GM23338 (cell line): ENCODE measurements at regions not wholly inside any gene's neighbourhood (a gene's known extent, or its start where the extent isn't known, plus 50 kb on each side); places are given as distances from the start of the nearest gene placed in this dataset.

Experiments used
- ATAC-seq: fragments of 200-7000 bp; cut with Tn5 transposase; 3 replicates; pipeline ENCODE4 v1.9.1; 2020
- DNase-seq: peaks from one replicate; pipeline ENCODE4 v3.0.0-alpha.2; 2015; ENCODE audit warnings: low spot score
- H2AFZ ChIP-seq: fragments of 200-600 bp; sonication (generic); 2 replicates; pipeline ENCODE4 v1.8.0; 2016; ENCODE audit warnings: antibody characterized with exemption, mild to moderate bottlenecking, moderate library complexity
- H3F3A ChIP-seq: fragments of 200-600 bp; sonication (generic); replicated peaks from 2 replicates; pipeline ENCODE4 v1.8.0; 2017; ENCODE audit warnings: antibody characterized with exemption, mixed run types, low read depth
- H3K27ac ChIP-seq: fragments of 200-600 bp; sonication (generic); 2 replicates; pipeline ENCODE4 v1.6.1; 2016; ENCODE audit warnings: low read depth
- H3K27me3 ChIP-seq: fragments of 200-600 bp; sonication (generic); 2 replicates; pipeline ENCODE4 v1.8.0; 2016; ENCODE audit warnings: mild to moderate bottlenecking, mixed run types, moderate library complexity; ENCODE audit not compliant: insufficient read depth
- H3K36me3 ChIP-seq: fragments of 200-600 bp; sonication (generic); 2 replicates; pipeline ENCODE4 v1.8.0; 2016; ENCODE audit warnings: mild to moderate bottlenecking; ENCODE audit not compliant: insufficient read depth
- H3K4me1 ChIP-seq: fragments of 200-600 bp; sonication (generic); 2 replicates; pipeline ENCODE4 v1.8.0; 2016; ENCODE audit warnings: mild to moderate bottlenecking, moderate library complexity; ENCODE audit not compliant: insufficient read depth
- H3K4me2 ChIP-seq: fragments of 200-600 bp; sonication (generic); 2 replicates; pipeline ENCODE4 v1.7.1; 2017; ENCODE audit warnings: mixed run types
- H3K4me3 ChIP-seq: fragments of 200-600 bp; sonication (generic); 2 replicates; pipeline ENCODE4 v1.6.1; 2016; ENCODE audit warnings: mixed run types
- H3K79me2 ChIP-seq: fragments of 200-600 bp; sonication (generic); replicated peaks from 2 replicates; pipeline ENCODE4 v1.8.0; 2017; ENCODE audit warnings: mild to moderate bottlenecking; ENCODE audit not compliant: insufficient read depth
- H3K9me2 ChIP-seq: fragments of 200-600 bp; sonication (generic); 2 replicates; pipeline ENCODE4 v1.8.0; 2017; ENCODE audit not compliant: insufficient read depth
- H4K20me1 ChIP-seq: fragments of 200-600 bp; sonication (generic); replicated peaks from 2 replicates; pipeline ENCODE4 v1.8.0; 2017; ENCODE audit warnings: mild to moderate bottlenecking; ENCODE audit not compliant: insufficient read depth
- H3K27ac Mint-ChIP-seq: 2 replicates; pipeline ENCODE4 v1.8.0; 2020; ENCODE audit warnings: inconsistent platforms, mild to moderate bottlenecking, moderate library complexity, mixed read lengths
- H3K27me3 Mint-ChIP-seq: 3 replicates; pipeline ENCODE4 v1.8.0; 2022; ENCODE audit warnings: low read depth, mild to moderate bottlenecking, moderate library complexity, mixed read lengths, inconsistent platforms; ENCODE audit not compliant: insufficient read depth, poor library complexity
- H3K36me3 Mint-ChIP-seq: 3 replicates; pipeline ENCODE4 v1.8.0; 2021; ENCODE audit warnings: low read depth, mild to moderate bottlenecking, inconsistent platforms, moderate library complexity, mixed read lengths
- H3K4me1 Mint-ChIP-seq: 3 replicates; pipeline ENCODE4 v1.8.0; 2020; ENCODE audit warnings: mild to moderate bottlenecking, inconsistent platforms, mixed read lengths
- H3K4me3 Mint-ChIP-seq: 3 replicates; pipeline ENCODE4 v1.8.0; 2021; ENCODE audit warnings: moderate library complexity, mild to moderate bottlenecking, inconsistent platforms, mixed read lengths
- H3K9me3 Mint-ChIP-seq: 3 replicates; pipeline ENCODE4 v1.8.0; 2020; ENCODE audit warnings: moderate library complexity, mild to moderate bottlenecking, inconsistent platforms, mixed read lengths
- CREB1 ChIP-seq: fragments of 250-450 bp; sonication (Bioruptor Pico); IDR thresholded peaks from 2 replicates; pipeline ENCODE4 v1.5.0; 2020; ENCODE audit warnings: low read depth, mild to moderate bottlenecking, moderate library complexity
- ETS1 ChIP-seq: IDR thresholded peaks from 2 replicates; pipeline ENCODE4 v1.6.1; 2016; ENCODE audit warnings: antibody characterized with exemption
- EZH2 ChIP-seq: fragments of 200-600 bp; sonication (generic); IDR thresholded peaks from one replicate; pipeline ENCODE4 v1.8.0; 2017; ENCODE audit warnings: antibody characterized with exemption, mild to moderate bottlenecking, low read depth; ENCODE audit not compliant: unreplicated experiment
- EZH2phosphoT487 ChIP-seq: fragments of 200-600 bp; sonication (generic); IDR thresholded peaks from one replicate; pipeline ENCODE4 v1.8.1; 2018; ENCODE audit warnings: antibody characterized with exemption; ENCODE audit not compliant: unreplicated experiment
- JUNB ChIP-seq: IDR thresholded peaks from one replicate; pipeline ENCODE4 v1.6.1; 2016; ENCODE audit warnings: antibody characterized with exemption; ENCODE audit not compliant: unreplicated experiment
- NANOG ChIP-seq: IDR thresholded peaks from 2 replicates; pipeline ENCODE4 v1.6.1; 2016; ENCODE audit warnings: antibody characterized with exemption, borderline replicate concordance
- POLR2AphosphoS5 ChIP-seq: IDR thresholded peaks from 2 replicates; pipeline ENCODE4 v1.6.1; 2016; ENCODE audit warnings: antibody characterized with exemption, low read depth
- REST ChIP-seq: IDR thresholded peaks from one replicate; pipeline ENCODE4 v1.6.1; 2018; ENCODE audit warnings: antibody characterized with exemption; ENCODE audit not compliant: unreplicated experiment
- STAT1 ChIP-seq: IDR thresholded peaks from one replicate; pipeline ENCODE4 v1.6.1; 2016; ENCODE audit warnings: antibody characterized with exemption; ENCODE audit not compliant: unreplicated experiment
- ZNF114 ChIP-seq: fragments of 250-450 bp; sonication (Bioruptor Pico); IDR thresholded peaks from 2 replicates; pipeline ENCODE4 v1.5.0; 2020; ENCODE audit warnings: mild to moderate bottlenecking, moderate library complexity
- ZNF331 ChIP-seq: fragments of 250-450 bp; sonication (Bioruptor Pico); IDR thresholded peaks from 2 replicates; pipeline ENCODE4 v1.5.0; 2020; ENCODE audit warnings: low read depth, mild to moderate bottlenecking, moderate library complexity
- TF ChIP-seq, protein P1 (sequence below): fragments of 250-450 bp; sonication (Bioruptor Pico); IDR thresholded peaks from 2 replicates; pipeline ENCODE4 v1.5.0; 2020; ENCODE audit warnings: mild to moderate bottlenecking, moderate library complexity
- TF ChIP-seq, protein P2 (sequence below), 2 experiments: fragments of 200-600 bp in 1 of 2; sonication (generic) in 1 of 2; conservative IDR thresholded peaks; 2 replicates each; pipeline versions ENCODE4 v1.5.1 to v1.6.1; 2016 to 2017; ENCODE audit warnings: antibody characterized with exemption in 2 of 2, low read depth in 2 of 2, mild to moderate bottlenecking in 2 of 2, moderate library complexity in 1 of 2

DNA sequence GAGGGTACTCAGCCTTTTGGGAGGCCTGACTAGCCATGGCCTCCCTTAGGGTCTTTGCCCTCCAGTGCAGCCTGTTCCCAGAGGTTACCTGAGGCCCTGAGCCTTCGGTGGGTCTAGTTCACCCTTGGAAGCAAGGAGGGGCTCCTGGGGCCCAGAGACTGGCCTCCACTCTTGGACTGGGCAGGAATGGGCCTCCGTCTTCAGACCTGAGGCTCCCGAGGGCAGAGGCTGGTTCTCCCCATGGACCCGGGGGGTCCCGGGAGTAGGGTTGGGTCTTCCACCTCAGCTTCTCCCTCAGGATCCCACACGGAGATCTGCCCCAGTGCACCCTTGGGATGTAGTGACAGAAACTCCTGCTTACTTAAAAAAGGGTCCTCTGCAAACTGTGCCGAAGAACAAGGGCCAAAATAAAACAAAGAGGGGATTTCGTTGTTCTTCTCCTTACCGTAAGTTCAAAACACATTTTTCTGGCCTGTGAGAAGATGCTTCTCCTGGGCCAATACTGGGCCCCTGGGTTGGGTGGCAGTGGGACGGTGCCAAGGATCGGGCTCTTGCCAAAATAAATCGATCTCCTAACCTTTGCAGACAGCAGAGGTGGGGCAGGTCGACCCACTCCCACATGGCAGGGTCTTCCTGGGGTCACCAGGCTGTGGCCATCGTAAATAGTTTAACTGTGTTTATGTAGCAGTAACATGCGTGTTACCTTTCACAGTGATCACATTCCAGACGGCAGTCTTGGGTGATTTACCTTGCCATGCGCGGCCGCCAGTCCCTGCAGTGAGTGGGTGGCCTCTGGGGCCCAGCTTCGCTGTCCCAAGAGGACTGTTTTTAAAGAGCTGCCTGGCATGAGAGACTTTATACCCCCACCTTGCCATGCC lies 151.8 kb downstream of the VEGFA start:
- ATAC-seq (no peak), DNase-seq (no peak)
- Mint-ChIP-seq H3K4me3 (no peak overlapping the region), H3K36me3 (no peaks in the 10 kb centered on the region), H3K9me3 (no peaks in the 10 kb centered on the region), H3K4me1 (peaks cover 23% of the 10 kb centered on the region), H3K27ac (no peak overlapping the region), H3K27me3 (peaks cover 6% of the 10 kb centered on the region)
- no peaks in the 10 kb centered on the region for H3K9me2 ChIP-seq
- H3K27ac ChIP-seq = no peak overlapping the region
- TF ChIP-seq STAT1 = no peak
- TF ChIP-seq REST = no peak
- no peak for TF ChIP-seq EZH2
- TF ChIP-seq, protein P1, sequence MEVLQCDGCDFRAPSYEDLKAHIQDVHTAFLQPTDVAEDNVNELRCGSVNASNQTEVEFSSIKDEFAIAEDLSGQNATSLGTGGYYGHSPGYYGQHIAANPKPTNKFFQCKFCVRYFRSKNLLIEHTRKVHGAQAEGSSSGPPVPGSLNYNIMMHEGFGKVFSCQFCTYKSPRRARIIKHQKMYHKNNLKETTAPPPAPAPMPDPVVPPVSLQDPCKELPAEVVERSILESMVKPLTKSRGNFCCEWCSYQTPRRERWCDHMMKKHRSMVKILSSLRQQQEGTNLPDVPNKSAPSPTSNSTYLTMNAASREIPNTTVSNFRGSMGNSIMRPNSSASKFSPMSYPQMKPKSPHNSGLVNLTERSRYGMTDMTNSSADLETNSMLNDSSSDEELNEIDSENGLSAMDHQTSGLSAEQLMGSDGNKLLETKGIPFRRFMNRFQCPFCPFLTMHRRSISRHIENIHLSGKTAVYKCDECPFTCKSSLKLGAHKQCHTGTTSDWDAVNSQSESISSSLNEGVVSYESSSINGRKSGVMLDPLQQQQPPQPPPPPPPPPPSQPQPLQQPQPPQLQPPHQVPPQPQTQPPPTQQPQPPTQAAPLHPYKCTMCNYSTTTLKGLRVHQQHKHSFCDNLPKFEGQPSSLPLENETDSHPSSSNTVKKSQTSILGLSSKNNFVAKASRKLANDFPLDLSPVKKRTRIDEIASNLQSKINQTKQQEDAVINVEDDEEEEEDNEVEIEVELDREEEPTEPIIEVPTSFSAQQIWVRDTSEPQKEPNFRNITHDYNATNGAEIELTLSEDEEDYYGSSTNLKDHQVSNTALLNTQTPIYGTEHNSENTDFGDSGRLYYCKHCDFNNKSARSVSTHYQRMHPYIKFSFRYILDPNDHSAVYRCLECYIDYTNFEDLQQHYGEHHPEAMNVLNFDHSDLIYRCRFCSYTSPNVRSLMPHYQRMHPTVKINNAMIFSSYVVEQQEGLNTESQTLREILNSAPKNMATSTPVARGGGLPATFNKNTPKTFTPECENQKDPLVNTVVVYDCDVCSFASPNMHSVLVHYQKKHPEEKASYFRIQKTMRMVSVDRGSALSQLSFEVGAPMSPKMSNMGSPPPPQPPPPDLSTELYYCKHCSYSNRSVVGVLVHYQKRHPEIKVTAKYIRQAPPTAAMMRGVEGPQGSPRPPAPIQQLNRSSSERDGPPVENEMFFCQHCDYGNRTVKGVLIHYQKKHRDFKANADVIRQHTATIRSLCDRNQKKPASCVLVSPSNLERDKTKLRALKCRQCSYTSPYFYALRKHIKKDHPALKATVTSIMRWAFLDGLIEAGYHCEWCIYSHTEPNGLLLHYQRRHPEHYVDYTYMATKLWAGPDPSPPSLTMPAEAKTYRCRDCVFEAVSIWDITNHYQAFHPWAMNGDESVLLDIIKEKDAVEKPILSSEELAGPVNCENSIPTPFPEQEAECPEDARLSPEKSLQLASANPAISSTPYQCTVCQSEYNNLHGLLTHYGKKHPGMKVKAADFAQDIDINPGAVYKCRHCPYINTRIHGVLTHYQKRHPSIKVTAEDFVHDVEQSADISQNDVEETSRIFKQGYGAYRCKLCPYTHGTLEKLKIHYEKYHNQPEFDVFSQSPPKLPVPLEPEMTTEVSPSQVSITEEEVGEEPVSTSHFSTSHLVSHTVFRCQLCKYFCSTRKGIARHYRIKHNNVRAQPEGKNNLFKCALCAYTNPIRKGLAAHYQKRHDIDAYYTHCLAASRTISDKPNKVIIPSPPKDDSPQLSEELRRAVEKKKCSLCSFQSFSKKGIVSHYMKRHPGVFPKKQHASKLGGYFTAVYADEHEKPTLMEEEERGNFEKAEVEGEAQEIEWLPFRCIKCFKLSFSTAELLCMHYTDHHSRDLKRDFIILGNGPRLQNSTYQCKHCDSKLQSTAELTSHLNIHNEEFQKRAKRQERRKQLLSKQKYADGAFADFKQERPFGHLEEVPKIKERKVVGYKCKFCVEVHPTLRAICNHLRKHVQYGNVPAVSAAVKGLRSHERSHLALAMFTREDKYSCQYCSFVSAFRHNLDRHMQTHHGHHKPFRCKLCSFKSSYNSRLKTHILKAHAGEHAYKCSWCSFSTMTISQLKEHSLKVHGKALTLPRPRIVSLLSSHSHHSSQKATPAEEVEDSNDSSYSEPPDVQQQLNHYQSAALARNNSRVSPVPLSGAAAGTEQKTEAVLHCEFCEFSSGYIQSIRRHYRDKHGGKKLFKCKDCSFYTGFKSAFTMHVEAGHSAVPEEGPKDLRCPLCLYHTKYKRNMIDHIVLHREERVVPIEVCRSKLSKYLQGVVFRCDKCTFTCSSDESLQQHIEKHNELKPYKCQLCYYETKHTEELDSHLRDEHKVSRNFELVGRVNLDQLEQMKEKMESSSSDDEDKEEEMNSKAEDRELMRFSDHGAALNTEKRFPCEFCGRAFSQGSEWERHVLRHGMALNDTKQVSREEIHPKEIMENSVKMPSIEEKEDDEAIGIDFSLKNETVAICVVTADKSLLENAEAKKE = no peak
- TF ChIP-seq CREB1 (CRISPR knock-in tag) = no peak
- TF ChIP-seq EZH2phosphoT487 = no peak
- no peak for TF ChIP-seq NANOG
- TF ChIP-seq ZNF114 (CRISPR knock-in tag) = no peak
- TF ChIP-seq, protein P2, sequence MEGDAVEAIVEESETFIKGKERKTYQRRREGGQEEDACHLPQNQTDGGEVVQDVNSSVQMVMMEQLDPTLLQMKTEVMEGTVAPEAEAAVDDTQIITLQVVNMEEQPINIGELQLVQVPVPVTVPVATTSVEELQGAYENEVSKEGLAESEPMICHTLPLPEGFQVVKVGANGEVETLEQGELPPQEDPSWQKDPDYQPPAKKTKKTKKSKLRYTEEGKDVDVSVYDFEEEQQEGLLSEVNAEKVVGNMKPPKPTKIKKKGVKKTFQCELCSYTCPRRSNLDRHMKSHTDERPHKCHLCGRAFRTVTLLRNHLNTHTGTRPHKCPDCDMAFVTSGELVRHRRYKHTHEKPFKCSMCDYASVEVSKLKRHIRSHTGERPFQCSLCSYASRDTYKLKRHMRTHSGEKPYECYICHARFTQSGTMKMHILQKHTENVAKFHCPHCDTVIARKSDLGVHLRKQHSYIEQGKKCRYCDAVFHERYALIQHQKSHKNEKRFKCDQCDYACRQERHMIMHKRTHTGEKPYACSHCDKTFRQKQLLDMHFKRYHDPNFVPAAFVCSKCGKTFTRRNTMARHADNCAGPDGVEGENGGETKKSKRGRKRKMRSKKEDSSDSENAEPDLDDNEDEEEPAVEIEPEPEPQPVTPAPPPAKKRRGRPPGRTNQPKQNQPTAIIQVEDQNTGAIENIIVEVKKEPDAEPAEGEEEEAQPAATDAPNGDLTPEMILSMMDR (conservative IDR thresholded peaks at IDR 0.05; ENCODE audit: low read depth in 2 of 2) = no peak
- no peak for TF ChIP-seq POLR2AphosphoS5
- TF ChIP-seq ETS1 = no peak
- no peak for TF ChIP-seq ZNF331 (CRISPR knock-in tag)
- no peak for TF ChIP-seq JUNB
- H3K79me2 ChIP-seq = no peaks in the 10 kb centered on the region
- no peaks in the 10 kb centered on the region for H3K27me3 ChIP-seq
- H3K36me3 ChIP-seq = no peaks in the 10 kb centered on the region
- H3F3A ChIP-seq = no peaks in the 10 kb centered on the region
- H3K4me2 ChIP-seq = no peak overlapping the region
- H3K4me1 ChIP-seq = peaks cover 7% of the 10 kb centered on the region; the same call in 1 of the 2 replicates
- H4K20me1 ChIP-seq = no peaks in the 10 kb centered on the region
- H2AFZ ChIP-seq = no peak overlapping the region
- no peak overlapping the region for H3K4me3 ChIP-seq
